HEK293 (cell line): ENCODE measurements at regions not wholly inside any gene's neighbourhood (a gene's known extent, or its start where the extent isn't known, plus 50 kb on each side); places are given as distances from the start of the nearest gene placed in this dataset.
"Not testable (repeated sequence)": the region's sequence is repeated elsewhere in the genome, so short reads cannot be mapped to it uniquely, and the experiment has no call there.

Source experiments
- CTCF ChIA-PET: fragments of 350-600 bp; formaldehyde crosslinking; extraction: SDS; loops from one replicate; lab custom pipeline; 2021; ENCODE audit warnings: antibody characterized with exemption; lab: Yijun Ruan, JAX
- POLR2A ChIA-PET: fragments of 300-600 bp; formaldehyde crosslinking; extraction: SDS; loops from one replicate; lab custom pipeline; 2020; ENCODE audit warnings: antibody characterized with exemption, inconsistent platforms; lab: Yijun Ruan, JAX
- H3K27ac ChIP-seq: fragments of 200-500 bp; sonication (Bioruptor generic); 2 replicates; pipeline ENCODE4 v1.5.1; 2014; ENCODE audit warnings: low read depth, low read length, control low read depth, inconsistent platforms; ENCODE audit errors: extremely low read depth
- H3K36me3 ChIP-seq, 2 experiments: fragments of 200-500 bp in 1 of 2; sonication (Bioruptor generic) in 1 of 2; 1 replicate in 1 of 2; 2 replicates in 1 of 2; pipeline ENCODE4 v1.5.1; 2014 to 2017; ENCODE audit warnings: inconsistent platforms in 2 of 2, low read length in 2 of 2; ENCODE audit not compliant: control insufficient read depth in 2 of 2, insufficient read depth in 1 of 2
- H3K4me1 ChIP-seq: fragments of 200-500 bp; sonication (Bioruptor generic); 2 replicates; pipeline ENCODE4 v1.5.1; 2014; ENCODE audit warnings: mild to moderate bottlenecking, low read length, inconsistent platforms; ENCODE audit not compliant: control insufficient read depth, insufficient read depth
- H3K4me3 ChIP-seq: 2 replicates; pipeline ENCODE4 v1.5.1; 2011; ENCODE audit warnings: low read depth, mild to moderate bottlenecking, control low read depth, low read length, moderate library complexity
- H3K9me3 ChIP-seq: fragments of 200-500 bp; sonication (Bioruptor generic); 2 replicates; pipeline ENCODE4 v1.5.1; 2014; ENCODE audit warnings: low read depth, low read length, inconsistent platforms; ENCODE audit not compliant: control insufficient read depth, insufficient read depth
- KLF8 ChIP-seq: fragments of 450-650 bp; formaldehyde crosslinking; IDR thresholded peaks from 2 replicates; pipeline ENCODE4 v1.5.1; 2016; ENCODE audit warnings: missing biosample characterization, missing genetic modification characterization
- ZBTB21 ChIP-seq: fragments of 450-650 bp; formaldehyde crosslinking; IDR thresholded peaks from 2 replicates; pipeline ENCODE4 v1.5.1; 2017; ENCODE audit warnings: missing biosample characterization, missing genetic modification characterization
- ZNF23 ChIP-seq: fragments of 450-650 bp; formaldehyde crosslinking; IDR thresholded peaks from 2 replicates; pipeline ENCODE4 v1.5.1; 2016; ENCODE audit warnings: missing biosample characterization, missing genetic modification characterization, borderline replicate concordance
- ZNF423 ChIP-seq: fragments of 450-650 bp; formaldehyde crosslinking; IDR thresholded peaks from 2 replicates; pipeline ENCODE4 v1.5.1; 2016; ENCODE audit warnings: missing biosample characterization, missing genetic modification characterization
- ZNF501 ChIP-seq: fragments of 450-650 bp; formaldehyde crosslinking; IDR thresholded peaks from 2 replicates; pipeline ENCODE4 v1.5.1; 2016; ENCODE audit warnings: missing biosample characterization, missing genetic modification characterization
- ZNF549 ChIP-seq: fragments of 450-650 bp; IDR thresholded peaks from 2 replicates; pipeline ENCODE4 v1.5.1; 2018; ENCODE audit warnings: missing biosample characterization, missing genetic modification characterization, mild to moderate bottlenecking, inconsistent platforms, moderate library complexity
- ZNF610 ChIP-seq: fragments of 450-650 bp; formaldehyde crosslinking; IDR thresholded peaks from 2 replicates; pipeline ENCODE4 v1.5.1; 2016; ENCODE audit warnings: missing biosample characterization, missing genetic modification characterization, borderline replicate concordance
- ZNF768 ChIP-seq: fragments of 450-650 bp; formaldehyde crosslinking; IDR thresholded peaks from 2 replicates; pipeline ENCODE4 v1.5.1; 2018; ENCODE audit warnings: missing biosample characterization, mild to moderate bottlenecking, missing genetic modification characterization
- ZXDB ChIP-seq: fragments of 450-650 bp; formaldehyde crosslinking; IDR thresholded peaks from 2 replicates; pipeline ENCODE4 v1.5.1; 2016; ENCODE audit warnings: missing biosample characterization, missing genetic modification characterization
- TF ChIP-seq, protein P1 (sequence below): fragments of 450-650 bp; formaldehyde crosslinking; IDR thresholded peaks from 2 replicates; pipeline ENCODE4 v1.5.1; 2016; ENCODE audit warnings: missing biosample characterization, missing genetic modification characterization
- TF ChIP-seq, protein P2 (sequence below): fragments of 450-650 bp; formaldehyde crosslinking; IDR thresholded peaks from 2 replicates; pipeline ENCODE4 v1.5.1; 2016; ENCODE audit warnings: missing biosample characterization, missing genetic modification characterization
- TF ChIP-seq, protein P3 (sequence below): fragments of 450-650 bp; formaldehyde crosslinking; IDR thresholded peaks from 2 replicates; pipeline ENCODE4 v1.5.1; 2016; ENCODE audit warnings: missing biosample characterization, missing genetic modification characterization
- TF ChIP-seq, protein P4 (sequence below): fragments of 450-650 bp; formaldehyde crosslinking; IDR thresholded peaks from 2 replicates; pipeline ENCODE4 v1.5.1; 2016; ENCODE audit warnings: missing biosample characterization, missing genetic modification characterization
- TF ChIP-seq, protein P5 (sequence below): fragments of 450-650 bp; formaldehyde crosslinking; IDR thresholded peaks from 2 replicates; pipeline ENCODE4 v1.5.1; 2016; ENCODE audit warnings: missing biosample characterization, missing genetic modification characterization

DNA sequence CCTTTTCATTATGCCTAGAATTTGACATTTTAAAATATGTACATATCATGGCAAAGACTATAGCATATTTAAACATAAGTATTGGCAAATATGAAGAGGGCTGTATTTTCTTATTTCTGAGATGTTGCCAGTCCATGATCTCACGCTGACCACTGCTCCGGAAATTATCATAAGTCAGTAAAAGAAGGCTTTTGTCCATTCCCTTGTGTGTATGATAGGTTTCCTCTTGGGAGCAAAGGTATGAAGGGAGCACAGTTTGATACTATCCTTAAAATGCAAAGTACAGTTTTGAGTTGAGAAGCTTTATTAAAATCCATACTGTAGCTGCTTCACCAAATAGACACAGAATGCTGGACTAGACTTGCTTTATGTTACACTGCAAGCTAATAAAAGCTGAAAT lies 52.6 kb upstream of the AGA start:
- POLR2A ChIA-PET: interaction anchor here (0.6 kb wide), 1 partner anchor 174 kb away, joined by 3 read pairs; no protein-coding TSS in a partner anchor

DNA sequence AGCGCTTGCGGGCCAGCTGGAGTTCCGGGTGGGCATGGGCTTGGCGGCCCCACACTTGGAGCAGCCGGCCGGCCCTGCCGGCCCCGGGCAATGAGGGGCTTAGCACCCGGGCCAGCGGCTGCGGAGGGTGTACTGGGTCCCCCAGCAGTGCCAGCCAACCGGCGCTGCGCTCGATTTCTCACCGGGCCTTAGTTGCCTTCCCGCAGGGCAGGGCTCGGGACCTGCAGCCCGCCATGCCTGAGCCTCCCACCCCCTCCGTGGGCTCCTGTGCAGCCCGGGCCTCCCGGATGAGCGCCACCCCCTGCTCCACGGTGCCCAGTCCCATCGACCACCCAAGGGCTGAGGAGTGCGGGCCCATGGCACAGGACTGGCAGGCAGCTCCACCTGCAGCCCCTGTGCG lies 53.4 kb upstream of the AGA start:
- CTCF ChIA-PET: not testable (repeated sequence)

More for the DNA sequence above, 52.6 kb upstream of the AGA start:
- CTCF ChIA-PET: interaction anchor here (0.6 kb wide), 1 partner anchor 9 kb away, joined by 3 read pairs; no protein-coding TSS in a partner anchor
- H3K36me3 ChIP-seq: no peaks in the 10 kb centered on the region
- no peaks in the 10 kb centered on the region for H3K9me3 ChIP-seq
- H3K4me1 ChIP-seq: no peaks in the 10 kb centered on the region
- no peak overlapping the region for H3K4me3 ChIP-seq
- TF ChIP-seq KLF8: no peak
- TF ChIP-seq ZNF23: no peak
- no peak overlapping the region for H3K27ac ChIP-seq

DNA sequence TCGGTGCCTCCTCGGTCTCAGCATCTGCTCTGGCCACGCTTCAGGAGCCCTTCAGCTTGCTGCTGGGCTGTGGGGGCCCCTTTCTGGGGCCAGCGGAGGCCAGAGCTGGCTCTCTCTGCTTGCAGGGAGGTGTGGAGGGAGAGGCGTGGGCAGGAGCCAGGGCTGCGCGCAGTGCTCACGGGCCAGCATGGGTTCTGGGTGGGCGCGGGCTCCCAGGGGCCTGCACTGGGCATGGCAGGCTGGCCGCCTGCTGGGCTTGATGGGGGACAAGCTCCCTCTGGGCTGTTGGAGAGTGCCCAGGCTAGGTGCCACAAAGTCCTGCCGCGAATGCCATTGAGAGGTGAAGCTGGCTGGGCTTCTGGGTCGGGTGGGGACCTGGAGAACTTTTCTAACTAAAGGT lies 57.3 kb upstream of the AGA start:
- ChIA-PET CTCF (no interaction called here), POLR2A (no interaction called here)
- Histone ChIP-seq H3K4me3 (no peak overlapping the region), H3K27ac (no peak overlapping the region), H3K36me3 (no peaks in the 10 kb centered on the region), H3K4me1 (no peaks in the 10 kb centered on the region), H3K9me3 (no peaks in the 10 kb centered on the region)
- TF ChIP-seq ZNF549 (tag by site-specific recombination) (no peak), ZBTB21 (tag by site-specific recombination) (no peak), ZXDB (tag by site-specific recombination) (no peak)
- TF ChIP-seq, protein P1, sequence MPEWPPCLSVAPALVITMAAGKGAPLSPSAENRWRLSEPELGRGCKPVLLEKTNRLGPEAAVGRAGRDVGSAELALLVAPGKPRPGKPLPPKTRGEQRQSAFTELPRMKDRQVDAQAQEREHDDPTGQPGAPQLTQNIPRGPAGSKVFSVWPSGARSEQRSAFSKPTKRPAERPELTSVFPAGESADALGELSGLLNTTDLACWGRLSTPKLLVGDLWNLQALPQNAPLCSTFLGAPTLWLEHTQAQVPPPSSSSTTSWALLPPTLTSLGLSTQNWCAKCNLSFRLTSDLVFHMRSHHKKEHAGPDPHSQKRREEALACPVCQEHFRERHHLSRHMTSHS (tag by site-specific recombination): no peak
- TF ChIP-seq, protein P2, sequence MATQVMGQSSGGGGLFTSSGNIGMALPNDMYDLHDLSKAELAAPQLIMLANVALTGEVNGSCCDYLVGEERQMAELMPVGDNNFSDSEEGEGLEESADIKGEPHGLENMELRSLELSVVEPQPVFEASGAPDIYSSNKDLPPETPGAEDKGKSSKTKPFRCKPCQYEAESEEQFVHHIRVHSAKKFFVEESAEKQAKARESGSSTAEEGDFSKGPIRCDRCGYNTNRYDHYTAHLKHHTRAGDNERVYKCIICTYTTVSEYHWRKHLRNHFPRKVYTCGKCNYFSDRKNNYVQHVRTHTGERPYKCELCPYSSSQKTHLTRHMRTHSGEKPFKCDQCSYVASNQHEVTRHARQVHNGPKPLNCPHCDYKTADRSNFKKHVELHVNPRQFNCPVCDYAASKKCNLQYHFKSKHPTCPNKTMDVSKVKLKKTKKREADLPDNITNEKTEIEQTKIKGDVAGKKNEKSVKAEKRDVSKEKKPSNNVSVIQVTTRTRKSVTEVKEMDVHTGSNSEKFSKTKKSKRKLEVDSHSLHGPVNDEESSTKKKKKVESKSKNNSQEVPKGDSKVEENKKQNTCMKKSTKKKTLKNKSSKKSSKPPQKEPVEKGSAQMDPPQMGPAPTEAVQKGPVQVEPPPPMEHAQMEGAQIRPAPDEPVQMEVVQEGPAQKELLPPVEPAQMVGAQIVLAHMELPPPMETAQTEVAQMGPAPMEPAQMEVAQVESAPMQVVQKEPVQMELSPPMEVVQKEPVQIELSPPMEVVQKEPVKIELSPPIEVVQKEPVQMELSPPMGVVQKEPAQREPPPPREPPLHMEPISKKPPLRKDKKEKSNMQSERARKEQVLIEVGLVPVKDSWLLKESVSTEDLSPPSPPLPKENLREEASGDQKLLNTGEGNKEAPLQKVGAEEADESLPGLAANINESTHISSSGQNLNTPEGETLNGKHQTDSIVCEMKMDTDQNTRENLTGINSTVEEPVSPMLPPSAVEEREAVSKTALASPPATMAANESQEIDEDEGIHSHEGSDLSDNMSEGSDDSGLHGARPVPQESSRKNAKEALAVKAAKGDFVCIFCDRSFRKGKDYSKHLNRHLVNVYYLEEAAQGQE (tag by site-specific recombination): no peak
- TF ChIP-seq, all 188 proteins: peak for 0

More for the DNA sequence above, 53.4 kb upstream of the AGA start:
- H3K4me1 ChIP-seq, H3K9me3 ChIP-seq, POLR2A ChIA-PET, H3K27ac ChIP-seq, H3K36me3 ChIP-seq, H3K4me3 ChIP-seq: not testable (repeated sequence)

DNA sequence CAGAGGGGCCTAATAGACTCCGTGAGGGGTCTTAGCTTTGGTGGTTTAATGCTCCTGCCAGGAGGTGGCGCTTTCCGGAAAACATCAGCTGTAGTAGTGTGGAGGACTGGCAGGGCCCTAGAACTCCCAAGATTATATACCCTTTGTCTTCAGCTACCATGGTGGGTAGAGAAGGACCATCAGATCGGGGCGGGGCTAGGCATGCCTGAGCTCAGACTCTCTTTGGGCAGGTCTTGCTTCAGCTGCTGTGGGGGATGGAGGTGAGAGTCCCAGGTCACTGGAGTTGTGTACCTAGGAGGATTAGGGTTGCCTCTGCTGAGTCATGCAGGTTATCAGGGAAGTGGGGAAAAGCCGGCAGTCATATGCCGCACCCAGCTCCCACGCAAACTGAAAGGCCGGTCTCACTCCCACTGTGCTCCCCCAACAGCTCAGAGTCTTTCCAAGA lies 63.0 kb upstream of the AGA start:
- no peaks in the 10 kb centered on the region for H3K4me1 ChIP-seq
- CTCF ChIA-PET: interaction anchor here (0.6 kb wide), 1 partner anchor 1028 kb away, joined by 3 read pairs; no protein-coding TSS in a partner anchor
- H3K4me3 ChIP-seq: no peak overlapping the region
- no peaks in the 10 kb centered on the region for H3K36me3 ChIP-seq
- no peaks in the 10 kb centered on the region for H3K9me3 ChIP-seq
- no peak overlapping the region for H3K27ac ChIP-seq
- TF ChIP-seq ZNF610 (tag by site-specific recombination) (no peak), ZNF423 (no peak), ZNF768 (tag by site-specific recombination) (no peak), ZNF501 (tag by site-specific recombination) (no peak)
- TF ChIP-seq, protein P2 (tag by site-specific recombination): no peak
- TF ChIP-seq, protein P3, sequence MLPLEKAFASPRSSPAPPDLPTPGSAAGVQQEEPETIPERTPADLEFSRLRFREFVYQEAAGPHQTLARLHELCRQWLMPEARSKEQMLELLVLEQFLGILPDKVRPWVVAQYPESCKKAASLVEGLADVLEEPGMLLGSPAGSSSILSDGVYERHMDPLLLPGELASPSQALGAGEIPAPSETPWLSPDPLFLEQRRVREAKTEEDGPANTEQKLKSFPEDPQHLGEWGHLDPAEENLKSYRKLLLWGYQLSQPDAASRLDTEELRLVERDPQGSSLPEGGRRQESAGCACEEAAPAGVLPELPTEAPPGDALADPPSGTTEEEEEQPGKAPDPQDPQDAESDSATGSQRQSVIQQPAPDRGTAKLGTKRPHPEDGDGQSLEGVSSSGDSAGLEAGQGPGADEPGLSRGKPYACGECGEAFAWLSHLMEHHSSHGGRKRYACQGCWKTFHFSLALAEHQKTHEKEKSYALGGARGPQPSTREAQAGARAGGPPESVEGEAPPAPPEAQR (tag by site-specific recombination): no peak
- TF ChIP-seq, protein P4, sequence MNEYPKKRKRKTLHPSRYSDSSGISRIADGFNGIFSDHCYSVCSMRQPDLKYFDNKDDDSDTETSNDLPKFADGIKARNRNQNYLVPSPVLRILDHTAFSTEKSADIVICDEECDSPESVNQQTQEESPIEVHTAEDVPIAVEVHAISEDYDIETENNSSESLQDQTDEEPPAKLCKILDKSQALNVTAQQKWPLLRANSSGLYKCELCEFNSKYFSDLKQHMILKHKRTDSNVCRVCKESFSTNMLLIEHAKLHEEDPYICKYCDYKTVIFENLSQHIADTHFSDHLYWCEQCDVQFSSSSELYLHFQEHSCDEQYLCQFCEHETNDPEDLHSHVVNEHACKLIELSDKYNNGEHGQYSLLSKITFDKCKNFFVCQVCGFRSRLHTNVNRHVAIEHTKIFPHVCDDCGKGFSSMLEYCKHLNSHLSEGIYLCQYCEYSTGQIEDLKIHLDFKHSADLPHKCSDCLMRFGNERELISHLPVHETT (tag by site-specific recombination): no peak
- TF ChIP-seq, protein P5, sequence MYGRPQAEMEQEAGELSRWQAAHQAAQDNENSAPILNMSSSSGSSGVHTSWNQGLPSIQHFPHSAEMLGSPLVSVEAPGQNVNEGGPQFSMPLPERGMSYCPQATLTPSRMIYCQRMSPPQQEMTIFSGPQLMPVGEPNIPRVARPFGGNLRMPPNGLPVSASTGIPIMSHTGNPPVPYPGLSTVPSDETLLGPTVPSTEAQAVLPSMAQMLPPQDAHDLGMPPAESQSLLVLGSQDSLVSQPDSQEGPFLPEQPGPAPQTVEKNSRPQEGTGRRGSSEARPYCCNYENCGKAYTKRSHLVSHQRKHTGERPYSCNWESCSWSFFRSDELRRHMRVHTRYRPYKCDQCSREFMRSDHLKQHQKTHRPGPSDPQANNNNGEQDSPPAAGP (tag by site-specific recombination): no peak
- TF ChIP-seq, all 188 proteins: peak for 0
- POLR2A ChIA-PET: no interaction called here
